Endothelial cell of umbilical vein (primary cell): ENCODE measurements at regions not wholly inside any gene's neighbourhood (a gene's known extent, or its start where the extent isn't known, plus 50 kb on each side); places are given as distances from the start of the nearest gene placed in this dataset.

ENCODE experiments used
- BruUV-seq: library from RNA; stranded (reverse); fragments of 400-500 nt; replicated peaks from 2 replicates; lab custom pipeline; 2021; lab: Mats Ljungman, UMichigan
- CTCF ChIA-PET: fragments of 300-600, 350-600 bp; sonication (Branson Sonifier 250); formaldehyde crosslinking; loops from one replicate; lab custom pipeline; 2021; ENCODE audit warnings: antibody characterized with exemption, inconsistent platforms; lab: Charles Lee
- POLR2A ChIA-PET: fragments of 300-600, 350-600 bp; sonication (Branson Sonifier 250); formaldehyde crosslinking; loops from one replicate; lab custom pipeline; 2021; ENCODE audit warnings: antibody characterized with exemption, inconsistent platforms; lab: Charles Lee
- DNase-seq: peaks from one replicate; pipeline ENCODE4 v3.0.0-alpha.2; 2011; ENCODE audit warnings: low read depth, low spot score
- FAIRE-seq: peaks from 2 replicates; lab custom pipeline; 2011; peaks lifted over from hg19 to GRCh38; lab: Jason Lieb, UNC
- H2AFZ ChIP-seq: 2 replicates; pipeline ENCODE4 v1.6.0; 2012; ENCODE audit warnings: low read depth, low read length, control low read depth, inconsistent platforms
- H3K27ac ChIP-seq: 2 replicates; pipeline ENCODE4 v1.5.1; 2011; ENCODE audit warnings: low read depth, mild to moderate bottlenecking, control low read depth, low read length, moderate library complexity; ENCODE audit not compliant: insufficient read depth
- H3K27me3 ChIP-seq, 2 experiments: 2 replicates each; pipeline versions ENCODE4 v1.6.0 to v1.6.1; 2011; ENCODE audit warnings: low read length in 2 of 2, mixed read lengths in 1 of 2; ENCODE audit not compliant: control insufficient read depth in 2 of 2, insufficient read depth in 2 of 2
- H3K36me3 ChIP-seq, 2 experiments: 2 replicates in 1 of 2; 3 replicates in 1 of 2; pipeline ENCODE4 v1.5.1; 2011; ENCODE audit warnings: low read length in 2 of 2, mild to moderate bottlenecking in 1 of 2, moderate library complexity in 1 of 2; ENCODE audit not compliant: control insufficient read depth in 2 of 2, insufficient read depth in 2 of 2; ENCODE audit errors: extremely low read depth in 1 of 2
- H3K4me1 ChIP-seq: 3 replicates; pipeline ENCODE4 v1.5.1; 2011; ENCODE audit warnings: mild to moderate bottlenecking, low read length; ENCODE audit not compliant: control insufficient read depth, insufficient read depth; ENCODE audit errors: extremely low read depth
- H3K4me2 ChIP-seq: 2 replicates; pipeline ENCODE4 v1.6.1; 2011; ENCODE audit warnings: low read length, control low read depth, mixed read lengths; ENCODE audit not compliant: insufficient read depth
- H3K4me3 ChIP-seq, 3 experiments: fragments of 200-600 bp in 1 of 3; sonication (generic), shearing (Covaris generic) in 1 of 3; replicated peaks in 1 of 3; 2 replicates each; pipeline ENCODE4 v1.5.1; 2011 to 2016; ENCODE audit warnings: control low read depth in 3 of 3, low read length in 3 of 3, mild to moderate bottlenecking in 2 of 3, inconsistent platforms in 1 of 3, low read depth in 1 of 3, moderate library complexity in 1 of 3; ENCODE audit not compliant: insufficient read depth in 1 of 3
- H3K79me2 ChIP-seq: 2 replicates; pipeline ENCODE4 v1.6.0; 2012; ENCODE audit warnings: low read length, inconsistent platforms; ENCODE audit not compliant: control insufficient read depth, insufficient read depth
- H3K9ac ChIP-seq: replicated peaks from 2 replicates; pipeline ENCODE3; 2011; ENCODE audit warnings: low read length, control low read depth; ENCODE audit not compliant: insufficient read depth; ENCODE audit errors: extremely low read depth
- H3K9me1 ChIP-seq: replicated peaks from 3 replicates; pipeline ENCODE4 v1.6.0; 2011; ENCODE audit warnings: mild to moderate bottlenecking, low read length; ENCODE audit not compliant: control insufficient read depth, insufficient read depth; ENCODE audit errors: extremely low read depth
- H3K9me3 ChIP-seq: replicated peaks from 2 replicates; pipeline ENCODE4 v1.5.1; 2012; ENCODE audit warnings: low read length, inconsistent platforms; ENCODE audit not compliant: control insufficient read depth, insufficient read depth
- H4K20me1 ChIP-seq: replicated peaks from 2 replicates; pipeline ENCODE3; 2011; ENCODE audit warnings: mild to moderate bottlenecking, low read length; ENCODE audit not compliant: control insufficient read depth, insufficient read depth; ENCODE audit errors: extremely low read depth
- EZH2 ChIP-seq: IDR thresholded peaks from 2 replicates; pipeline ENCODE4 v1.6.1; 2012; ENCODE audit warnings: borderline replicate concordance, low read depth, mild to moderate bottlenecking, moderate library complexity, low read length, inconsistent platforms; ENCODE audit not compliant: severe bottlenecking
- FOS ChIP-seq: IDR thresholded peaks from 2 replicates; pipeline ENCODE4 v1.6.1; 2011; ENCODE audit warnings: mild to moderate bottlenecking, low read length, moderate library complexity, borderline replicate concordance; ENCODE audit not compliant: insufficient read depth
- GATA2 ChIP-seq: IDR thresholded peaks from 2 replicates; pipeline ENCODE4 v1.7.0; 2011; ENCODE audit warnings: low read depth, mild to moderate bottlenecking, moderate library complexity, mixed read lengths, low read length; ENCODE audit not compliant: insufficient read length, insufficient read depth
- JUN ChIP-seq: IDR thresholded peaks from 2 replicates; pipeline ENCODE4 v1.6.1; 2011; ENCODE audit warnings: borderline replicate concordance, low read depth; ENCODE audit not compliant: insufficient read length, insufficient read depth
- MYC ChIP-seq: IDR thresholded peaks from one replicate; pipeline ENCODE4 v1.6.1; 2011; ENCODE audit warnings: mild to moderate bottlenecking, low read depth, low read length
- POLR2A ChIP-seq: IDR thresholded peaks from 2 replicates; pipeline ENCODE4 v1.6.1; 2012; ENCODE audit warnings: low read depth, mild to moderate bottlenecking, control low read depth, low read length
- POLR2AphosphoS5 ChIP-seq: IDR thresholded peaks from 2 replicates; pipeline ENCODE4 v1.6.1; 2012; ENCODE audit warnings: low read depth, mild to moderate bottlenecking, control low read depth, low read length, moderate library complexity; ENCODE audit not compliant: insufficient read depth
- dilution Hi-C: fragments of 300-500 bp; cut with MboI; formaldehyde crosslinking; loops from one replicate; pipeline ENCODE4 v1.15.0; 2019; ENCODE audit warnings: low sequenced_read_pairs; ENCODE audit not compliant: extremely low pct_ligation_motif_present
- intact Hi-C: fragments of 100-400 bp; cut with micrococcal nuclease; formaldehyde crosslinking; loops from one replicate; pipeline ENCODE4 v1.10.0; 2022
- TF ChIP-seq, protein P1 (sequence below), 2 donors: IDR thresholded peaks; 1 replicate in 1 of 2; 2 replicates in 1 of 2; pipeline ENCODE4 v1.5.1; 2011; ENCODE audit warnings: low read length in 2 of 2, mild to moderate bottlenecking in 2 of 2, moderate library complexity in 2 of 2, control low read depth in 1 of 2, inconsistent platforms in 1 of 2, low read depth in 1 of 2; ENCODE audit not compliant: insufficient read depth in 1 of 2; ENCODE audit errors: extremely low read depth in 1 of 2
- TF ChIP-seq, protein P2 (sequence below): IDR thresholded peaks from 2 replicates; pipeline ENCODE4 v1.6.1; 2011; ENCODE audit not compliant: insufficient read depth, insufficient read length

DNA sequence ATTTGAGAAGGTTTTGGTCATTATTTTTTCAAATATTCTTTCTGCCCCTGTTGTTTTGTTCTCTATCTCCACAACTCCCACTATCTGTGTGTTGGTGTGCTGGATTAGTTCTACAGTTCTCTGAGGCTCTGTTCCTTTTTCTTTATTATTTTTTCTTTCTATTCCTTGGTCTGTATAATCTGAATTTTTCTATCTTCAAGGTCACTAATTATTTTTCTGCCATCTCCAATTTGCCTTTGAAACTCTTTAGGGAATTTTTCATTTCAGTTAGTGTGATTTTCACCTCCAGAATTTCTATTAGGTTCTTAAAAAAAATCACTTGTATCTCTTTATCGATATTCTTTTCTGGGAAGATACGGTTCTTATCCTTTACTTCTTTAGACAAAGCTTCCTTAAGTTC, 82.1 kb upstream of the GGTLC1 start:
- H3K9me1 ChIP-seq: no peaks in the 10 kb centered on the region
- ChIA-PET POLR2A (no interaction called here), CTCF (no interaction called here)
- H4K20me1 ChIP-seq: no peaks in the 10 kb centered on the region
- H3K27ac ChIP-seq: no peak overlapping the region
- H3K4me1 ChIP-seq: no peaks in the 10 kb centered on the region
- DNase-seq (no peak), FAIRE-seq (no peak)
- no TSS peak for BruUV-seq
- H3K36me3 ChIP-seq: no peaks in the 10 kb centered on the region
- H3K27me3 ChIP-seq: peaks cover 2 to 6% of the 10 kb centered on the region in 2 experiments
- H3K9ac ChIP-seq: no peak overlapping the region
- no peak overlapping the region for H3K4me3 ChIP-seq
- no peaks in the 10 kb centered on the region for H3K79me2 ChIP-seq
- TF ChIP-seq GATA2 (no peak), JUN (no peak), MYC (no peak), POLR2A (no peak), FOS (no peak), EZH2 (no peak), POLR2AphosphoS5 (no peak)
- TF ChIP-seq, protein P1, sequence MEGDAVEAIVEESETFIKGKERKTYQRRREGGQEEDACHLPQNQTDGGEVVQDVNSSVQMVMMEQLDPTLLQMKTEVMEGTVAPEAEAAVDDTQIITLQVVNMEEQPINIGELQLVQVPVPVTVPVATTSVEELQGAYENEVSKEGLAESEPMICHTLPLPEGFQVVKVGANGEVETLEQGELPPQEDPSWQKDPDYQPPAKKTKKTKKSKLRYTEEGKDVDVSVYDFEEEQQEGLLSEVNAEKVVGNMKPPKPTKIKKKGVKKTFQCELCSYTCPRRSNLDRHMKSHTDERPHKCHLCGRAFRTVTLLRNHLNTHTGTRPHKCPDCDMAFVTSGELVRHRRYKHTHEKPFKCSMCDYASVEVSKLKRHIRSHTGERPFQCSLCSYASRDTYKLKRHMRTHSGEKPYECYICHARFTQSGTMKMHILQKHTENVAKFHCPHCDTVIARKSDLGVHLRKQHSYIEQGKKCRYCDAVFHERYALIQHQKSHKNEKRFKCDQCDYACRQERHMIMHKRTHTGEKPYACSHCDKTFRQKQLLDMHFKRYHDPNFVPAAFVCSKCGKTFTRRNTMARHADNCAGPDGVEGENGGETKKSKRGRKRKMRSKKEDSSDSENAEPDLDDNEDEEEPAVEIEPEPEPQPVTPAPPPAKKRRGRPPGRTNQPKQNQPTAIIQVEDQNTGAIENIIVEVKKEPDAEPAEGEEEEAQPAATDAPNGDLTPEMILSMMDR (IDR thresholded peaks at IDR 0.05; ENCODE audit: extremely low read depth in 1 of 2, insufficient read depth in 1 of 2, low read depth in 1 of 2, low read length in 2 of 2): no peak
- TF ChIP-seq, protein P2, sequence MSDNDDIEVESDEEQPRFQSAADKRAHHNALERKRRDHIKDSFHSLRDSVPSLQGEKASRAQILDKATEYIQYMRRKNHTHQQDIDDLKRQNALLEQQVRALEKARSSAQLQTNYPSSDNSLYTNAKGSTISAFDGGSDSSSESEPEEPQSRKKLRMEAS: no peak
- no peak overlapping the region for H2AFZ ChIP-seq
- H3K9me3 ChIP-seq: no peaks in the 10 kb centered on the region
- dilution Hi-C loops: no loop called here
- no peak overlapping the region for H3K4me2 ChIP-seq
- intact Hi-C loops: no loop called here
